Neural crest cell (in vitro differentiated cells): ENCODE measurements at regions not wholly inside any gene's neighbourhood (a gene's known extent, or its start where the extent isn't known, plus 50 kb on each side); places are given as distances from the start of the nearest gene placed in this dataset.

ENCODE experiments used
- DNase-seq: peaks from one replicate; pipeline ENCODE4 v3.0.0; 2021; ENCODE audit warnings: low read depth, mixed read lengths, low spot score
- H3K27ac Mint-ChIP-seq: one replicate; pipeline ENCODE4 v1.8.0; 2021; ENCODE audit warnings: mild to moderate bottlenecking, mixed read lengths; ENCODE audit not compliant: unreplicated experiment
- H3K27me3 Mint-ChIP-seq: 2 replicates; pipeline ENCODE4 v1.8.0; 2021; ENCODE audit warnings: low read depth, mild to moderate bottlenecking, mixed read lengths
- H3K36me3 Mint-ChIP-seq: 2 replicates; pipeline ENCODE4 v1.8.0; 2021; ENCODE audit warnings: low read depth, mild to moderate bottlenecking, mixed read lengths
- H3K4me1 Mint-ChIP-seq: 2 replicates; pipeline ENCODE4 v1.8.0; 2021; ENCODE audit warnings: mixed read lengths
- H3K4me3 Mint-ChIP-seq: one replicate; pipeline ENCODE4 v1.8.0; 2021; ENCODE audit warnings: mild to moderate bottlenecking, mixed read lengths
- H3K9me3 Mint-ChIP-seq: 2 replicates; pipeline ENCODE4 v1.8.0; 2021; ENCODE audit warnings: mixed read lengths
- TF ChIP-seq, protein P1 (sequence below): fragments of 200-600 bp; sonication (generic); conservative IDR thresholded peaks from 2 replicates; pipeline ENCODE4 v1.5.0; 2021; ENCODE audit warnings: antibody characterized with exemption, mild to moderate bottlenecking

DNA sequence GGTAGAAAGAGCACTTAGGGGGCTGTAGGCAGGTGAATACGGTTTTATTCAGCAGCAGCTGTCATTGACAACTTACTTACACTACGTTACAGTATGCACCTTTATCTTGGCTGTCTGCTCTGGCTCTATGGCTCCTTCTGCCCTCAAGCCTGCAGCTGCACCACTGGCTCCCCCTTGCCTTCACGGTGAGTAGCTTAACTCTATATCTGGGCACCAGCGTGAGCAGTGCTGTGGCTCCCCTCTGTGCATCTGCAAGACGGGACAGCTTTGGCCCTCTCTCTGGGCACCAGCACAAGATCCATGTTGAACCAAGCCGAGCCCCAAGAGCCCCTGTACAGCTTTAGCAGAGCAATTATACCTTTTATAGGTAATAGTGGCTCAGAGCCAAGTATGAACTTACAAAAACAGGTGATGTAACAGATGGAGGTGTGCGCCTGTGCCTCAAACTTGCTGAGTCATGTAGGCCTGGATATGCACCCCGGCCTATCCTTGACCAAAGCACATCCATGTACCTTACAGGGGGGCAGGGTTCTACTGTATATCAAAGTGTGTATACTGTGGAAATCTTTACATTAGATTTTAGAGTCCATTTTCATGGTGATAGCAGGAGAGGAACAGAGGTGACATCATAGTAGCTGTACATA, 96.9 kb upstream of the CTSC start:
- Mint-ChIP-seq H3K36me3 (no peaks in the 10 kb centered on the region), H3K27me3 (no peaks in the 10 kb centered on the region), H3K4me3 (no peak overlapping the region), H3K4me1 (no peaks in the 10 kb centered on the region), H3K27ac (no peak overlapping the region), H3K9me3 (peaks cover 10% of the 10 kb centered on the region)
- TF ChIP-seq, protein P1, sequence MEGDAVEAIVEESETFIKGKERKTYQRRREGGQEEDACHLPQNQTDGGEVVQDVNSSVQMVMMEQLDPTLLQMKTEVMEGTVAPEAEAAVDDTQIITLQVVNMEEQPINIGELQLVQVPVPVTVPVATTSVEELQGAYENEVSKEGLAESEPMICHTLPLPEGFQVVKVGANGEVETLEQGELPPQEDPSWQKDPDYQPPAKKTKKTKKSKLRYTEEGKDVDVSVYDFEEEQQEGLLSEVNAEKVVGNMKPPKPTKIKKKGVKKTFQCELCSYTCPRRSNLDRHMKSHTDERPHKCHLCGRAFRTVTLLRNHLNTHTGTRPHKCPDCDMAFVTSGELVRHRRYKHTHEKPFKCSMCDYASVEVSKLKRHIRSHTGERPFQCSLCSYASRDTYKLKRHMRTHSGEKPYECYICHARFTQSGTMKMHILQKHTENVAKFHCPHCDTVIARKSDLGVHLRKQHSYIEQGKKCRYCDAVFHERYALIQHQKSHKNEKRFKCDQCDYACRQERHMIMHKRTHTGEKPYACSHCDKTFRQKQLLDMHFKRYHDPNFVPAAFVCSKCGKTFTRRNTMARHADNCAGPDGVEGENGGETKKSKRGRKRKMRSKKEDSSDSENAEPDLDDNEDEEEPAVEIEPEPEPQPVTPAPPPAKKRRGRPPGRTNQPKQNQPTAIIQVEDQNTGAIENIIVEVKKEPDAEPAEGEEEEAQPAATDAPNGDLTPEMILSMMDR: no peak
- DNase-seq: no peak

DNA sequence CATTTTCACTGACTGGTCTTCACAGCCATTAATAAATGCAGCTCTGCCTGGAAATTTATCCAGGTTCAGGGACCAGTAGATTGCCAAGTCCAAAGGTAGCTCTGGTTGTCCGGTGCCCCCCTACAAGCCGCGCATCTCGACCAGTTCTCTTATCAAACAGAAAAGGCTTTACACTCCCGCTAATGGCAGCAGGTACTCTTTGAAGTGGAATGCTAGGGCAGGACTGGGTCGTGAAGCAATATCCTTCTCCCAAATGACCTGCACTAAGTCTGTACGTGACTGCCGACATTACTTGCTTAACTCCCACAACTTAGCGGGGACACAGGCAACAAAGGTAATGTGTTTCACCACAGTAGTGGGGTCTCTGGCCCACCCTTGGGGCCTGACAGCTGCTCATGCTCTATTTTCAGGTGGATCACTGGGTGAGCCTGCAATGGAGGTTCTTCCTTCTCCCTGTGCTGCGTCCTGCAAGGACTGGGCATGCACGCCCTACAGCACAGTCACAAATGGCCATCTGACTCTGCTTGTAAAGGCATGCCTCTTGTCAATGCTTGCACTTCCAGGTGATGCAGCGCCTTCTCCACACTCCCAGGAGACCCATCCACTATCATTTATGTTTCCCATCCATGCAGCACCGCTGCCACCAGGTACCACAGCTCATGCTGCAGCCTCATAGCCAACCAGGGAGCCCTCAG, 96.1 kb upstream of the CTSC start:
- DNase-seq: no peak
- Mint-ChIP-seq H3K4me1 (no peaks in the 10 kb centered on the region), H3K36me3 (no peaks in the 10 kb centered on the region), H3K4me3 (no peak overlapping the region), H3K27ac (no peak overlapping the region), H3K9me3 (peaks cover 10% of the 10 kb centered on the region), H3K27me3 (no peaks in the 10 kb centered on the region)
- TF ChIP-seq, protein P1: no peak

DNA sequence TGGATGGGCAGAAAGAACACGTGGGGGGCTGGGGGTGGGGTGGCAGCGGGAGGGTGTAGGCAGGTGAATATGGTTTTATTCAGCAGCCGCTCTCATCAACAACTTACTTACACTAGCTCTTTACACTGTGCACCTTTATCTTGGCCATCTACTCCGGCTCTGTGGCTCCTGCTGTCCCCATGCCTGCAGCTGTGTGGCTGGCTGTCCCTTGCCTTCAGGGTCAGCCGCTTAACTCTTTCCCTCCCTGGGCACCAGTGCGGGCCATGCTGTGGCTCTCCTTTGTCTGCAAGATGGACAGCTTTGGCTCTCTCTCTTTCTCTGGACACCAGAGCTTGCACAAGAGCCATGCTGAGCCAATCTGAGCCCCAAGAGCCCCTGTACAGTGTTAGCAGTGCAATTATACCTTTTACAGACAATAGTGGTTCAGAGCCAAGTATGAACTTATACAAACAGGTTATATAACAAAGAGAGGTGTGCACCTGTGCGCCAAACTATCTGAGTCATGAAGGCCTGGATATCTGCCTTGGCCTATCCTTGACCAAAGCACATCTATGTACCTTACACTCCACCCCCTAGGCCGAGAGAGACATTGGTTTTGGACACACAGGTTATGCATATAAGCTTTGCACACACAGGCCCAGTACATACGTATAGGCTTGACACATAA, 94.3 kb upstream of the CTSC start:
- TF ChIP-seq, protein P1: no peak
- no peak overlapping the region for H3K4me3 Mint-ChIP-seq
- H3K36me3 Mint-ChIP-seq: no peaks in the 10 kb centered on the region
- peaks cover 8% of the 10 kb centered on the region for H3K9me3 Mint-ChIP-seq
- no peaks in the 10 kb centered on the region for H3K4me1 Mint-ChIP-seq
- no peak for DNase-seq
- H3K27ac Mint-ChIP-seq: no peak overlapping the region
- H3K27me3 Mint-ChIP-seq: no peaks in the 10 kb centered on the region

DNA sequence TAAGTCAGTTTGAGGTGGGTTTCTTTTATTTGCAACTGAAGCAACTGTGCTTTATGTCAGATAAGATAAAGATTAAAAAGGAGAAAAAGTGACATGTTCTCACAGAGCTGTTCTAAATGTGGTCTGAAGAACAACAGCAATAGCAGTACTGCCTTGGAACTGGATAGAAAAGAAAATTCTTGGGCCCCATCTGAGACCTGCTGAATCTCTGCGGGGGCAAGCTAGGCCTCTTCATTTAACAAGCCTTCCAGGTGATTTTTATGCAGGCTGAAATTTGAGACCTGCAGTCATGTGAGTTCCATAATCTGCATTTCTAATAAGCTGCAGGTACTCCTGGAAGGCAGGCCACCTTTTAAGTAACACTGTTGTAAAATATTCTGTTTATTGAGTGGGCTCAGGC, 91.4 kb upstream of the CTSC start:
- no peak for DNase-seq
- Mint-ChIP-seq H3K4me3 (no peak overlapping the region), H3K36me3 (no peaks in the 10 kb centered on the region), H3K27me3 (no peaks in the 10 kb centered on the region), H3K9me3 (no peaks in the 10 kb centered on the region), H3K4me1 (no peaks in the 10 kb centered on the region), H3K27ac (no peak overlapping the region)
- TF ChIP-seq, protein P1: no peak

DNA sequence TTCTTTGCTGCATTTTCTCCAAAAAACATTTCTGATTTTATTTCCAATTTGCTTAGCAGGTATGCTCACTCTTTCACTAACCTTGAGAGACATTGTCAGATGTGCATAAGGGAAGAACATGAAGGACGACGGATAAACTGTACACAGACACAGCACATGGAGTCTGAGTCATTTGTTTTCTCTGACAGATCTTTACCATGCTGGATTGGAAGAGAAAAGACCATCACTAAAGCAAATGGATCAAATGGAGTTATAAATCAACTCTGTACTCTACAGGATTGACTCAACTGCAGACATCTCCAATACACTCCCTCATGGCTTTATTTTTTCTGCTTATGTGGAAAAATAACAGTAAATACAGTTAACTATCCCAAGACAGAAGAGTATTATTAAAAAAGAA, 90.2 kb upstream of the CTSC start:
- TF ChIP-seq, protein P1: no peak
- Mint-ChIP-seq H3K4me3 (no peak overlapping the region), H3K27me3 (no peaks in the 10 kb centered on the region), H3K9me3 (no peaks in the 10 kb centered on the region), H3K36me3 (no peaks in the 10 kb centered on the region), H3K27ac (no peak overlapping the region), H3K4me1 (no peaks in the 10 kb centered on the region)
- DNase-seq: no peak
